HEK293 (cell line): ENCODE measurements at regions not wholly inside any gene's neighbourhood (a gene's known extent, or its start where the extent isn't known, plus 50 kb on each side); places are given as distances from the start of the nearest gene placed in this dataset.
"Not testable (repeated sequence)": the region's sequence is repeated elsewhere in the genome, so short reads cannot be mapped to it uniquely, and the experiment has no call there.

Source experiments
- CTCF ChIP-seq: fragments of 450-650 bp; formaldehyde crosslinking; IDR thresholded peaks from 2 replicates; pipeline ENCODE4 v1.5.1; 2016; ENCODE audit warnings: missing biosample characterization, missing genetic modification characterization
- GLIS2 ChIP-seq: fragments of 450-650 bp; formaldehyde crosslinking; IDR thresholded peaks from 2 replicates; pipeline ENCODE4 v1.5.1; 2016; ENCODE audit warnings: missing biosample characterization, missing genetic modification characterization
- KLF10 ChIP-seq: fragments of 450-650 bp; IDR thresholded peaks from 2 replicates; pipeline ENCODE4 v1.5.1; 2018; ENCODE audit warnings: missing biosample characterization, mild to moderate bottlenecking, missing genetic modification characterization
- ZBTB21 ChIP-seq: fragments of 450-650 bp; formaldehyde crosslinking; IDR thresholded peaks from 2 replicates; pipeline ENCODE4 v1.5.1; 2017; ENCODE audit warnings: missing biosample characterization, missing genetic modification characterization
- ZIC2 ChIP-seq: fragments of 450-650 bp; formaldehyde crosslinking; IDR thresholded peaks from 2 replicates; pipeline ENCODE4 v1.5.1; 2016; ENCODE audit warnings: missing biosample characterization, missing genetic modification characterization
- ZNF202 ChIP-seq: fragments of 450-650 bp; formaldehyde crosslinking; IDR thresholded peaks from 2 replicates; pipeline ENCODE4 v1.5.1; 2016; ENCODE audit warnings: missing biosample characterization, missing genetic modification characterization, borderline replicate concordance
- ZNF280C ChIP-seq: fragments of 450-650 bp; formaldehyde crosslinking; IDR thresholded peaks from 2 replicates; pipeline ENCODE4 v1.5.1; 2016; ENCODE audit warnings: missing biosample characterization, missing genetic modification characterization
- ZNF324 ChIP-seq: fragments of 450-650 bp; formaldehyde crosslinking; IDR thresholded peaks from 2 replicates; pipeline ENCODE4 v1.5.1; 2016; ENCODE audit warnings: missing biosample characterization, missing genetic modification characterization
- TF ChIP-seq, protein P1 (sequence below): fragments of 450-650 bp; formaldehyde crosslinking; IDR thresholded peaks from 2 replicates; pipeline ENCODE4 v1.5.1; 2017; ENCODE audit warnings: missing biosample characterization, missing genetic modification characterization

- not testable (repeated sequence) for TF ChIP-seq GLIS2, CTCF, ZNF202, ZNF280C, ZIC2, ZNF324, KLF10, ZBTB21 (tag by site-specific recombination)
- TF ChIP-seq, protein P1, sequence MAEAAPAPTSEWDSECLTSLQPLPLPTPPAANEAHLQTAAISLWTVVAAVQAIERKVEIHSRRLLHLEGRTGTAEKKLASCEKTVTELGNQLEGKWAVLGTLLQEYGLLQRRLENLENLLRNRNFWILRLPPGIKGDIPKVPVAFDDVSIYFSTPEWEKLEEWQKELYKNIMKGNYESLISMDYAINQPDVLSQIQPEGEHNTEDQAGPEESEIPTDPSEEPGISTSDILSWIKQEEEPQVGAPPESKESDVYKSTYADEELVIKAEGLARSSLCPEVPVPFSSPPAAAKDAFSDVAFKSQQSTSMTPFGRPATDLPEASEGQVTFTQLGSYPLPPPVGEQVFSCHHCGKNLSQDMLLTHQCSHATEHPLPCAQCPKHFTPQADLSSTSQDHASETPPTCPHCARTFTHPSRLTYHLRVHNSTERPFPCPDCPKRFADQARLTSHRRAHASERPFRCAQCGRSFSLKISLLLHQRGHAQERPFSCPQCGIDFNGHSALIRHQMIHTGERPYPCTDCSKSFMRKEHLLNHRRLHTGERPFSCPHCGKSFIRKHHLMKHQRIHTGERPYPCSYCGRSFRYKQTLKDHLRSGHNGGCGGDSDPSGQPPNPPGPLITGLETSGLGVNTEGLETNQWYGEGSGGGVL (tag by site-specific recombination), result not testable (repeated sequence)
Measured at GRCh38 chr9:62799851-62800371, 1610.1 kb downstream of the SPATA31A7 start.
